Muscle layer of colon (tissue), 2 donors: ENCODE measurements at regions not wholly inside any gene's neighbourhood (a gene's known extent, or its start where the extent isn't known, plus 50 kb on each side); places are given as distances from the start of the nearest gene placed in this dataset.

Source experiments
- H3K27ac ChIP-seq: one replicate; pipeline ENCODE4 v1.7.0; 2013; ENCODE audit warnings: low read depth, mild to moderate bottlenecking, low read length, moderate library complexity
- H3K27me3 ChIP-seq, 2 donors: one replicate each; pipeline ENCODE4 v1.7.0; 2013; ENCODE audit warnings: low read length in 2 of 2, mild to moderate bottlenecking in 2 of 2; ENCODE audit not compliant: insufficient read depth in 2 of 2, control insufficient read depth in 1 of 2
- H3K36me3 ChIP-seq: one replicate; pipeline ENCODE4 v1.7.0; 2013; ENCODE audit warnings: mild to moderate bottlenecking, low read length; ENCODE audit not compliant: insufficient read depth
- H3K4me1 ChIP-seq: one replicate; pipeline ENCODE4 v1.7.0; 2013; ENCODE audit warnings: mild to moderate bottlenecking, low read length; ENCODE audit not compliant: insufficient read depth
- H3K4me3 ChIP-seq, 2 donors: one replicate each; pipeline ENCODE4 v1.7.0; 2013; ENCODE audit warnings: low read length in 2 of 2, low read depth in 1 of 2, mild to moderate bottlenecking in 1 of 2, moderate library complexity in 1 of 2
- H3K9ac ChIP-seq: one replicate; pipeline ENCODE4 v1.7.0; 2013; ENCODE audit warnings: low read length
- H3K9me3 ChIP-seq: one replicate; pipeline ENCODE4 v1.7.0; 2013; ENCODE audit warnings: mild to moderate bottlenecking, low read length
- donor health status: abdominal sarcoma.
- donor health status: Adenocarcinoma of cecum.

- no peaks in the 10 kb centered on the region for H3K9me3 ChIP-seq
- no peak overlapping the region for H3K27ac ChIP-seq
- no peaks in the 10 kb centered on the region for H3K36me3 ChIP-seq
- H3K4me3 ChIP-seq, result no peak overlapping the region
- H3K4me1 ChIP-seq, result no peaks in the 10 kb centered on the region
- no peak overlapping the region for H3K9ac ChIP-seq
- H3K27me3 ChIP-seq, result no peaks in the 10 kb centered on the region
These were observed 150.1 kb downstream of the SOX11 start for GRCh38 chr2:5842326-5842725.

- no peak overlapping the region for H3K4me3 ChIP-seq
- no peaks in the 10 kb centered on the region for H3K27me3 ChIP-seq
- no peak overlapping the region for H3K27ac ChIP-seq
- H3K4me1 ChIP-seq, result no peaks in the 10 kb centered on the region
- no peak overlapping the region for H3K9ac ChIP-seq
- no peaks in the 10 kb centered on the region for H3K36me3 ChIP-seq
- no peaks in the 10 kb centered on the region for H3K9me3 ChIP-seq
These were observed 153.7 kb downstream of the SOX11 start for GRCh38 chr2:5845798-5846330.

GRCh38 chr2:5846881-5847280 is 154.7 kb downstream of the SOX11 start:
- Histone ChIP-seq H3K36me3 (no peaks in the 10 kb centered on the region), H3K27me3 (no peaks in the 10 kb centered on the region), H3K9me3 (no peaks in the 10 kb centered on the region), H3K4me1 (no peaks in the 10 kb centered on the region), H3K9ac (no peak overlapping the region), H3K4me3 (no peak overlapping the region), H3K27ac (no peak overlapping the region)

- no peak overlapping the region for H3K4me3 ChIP-seq
- no peaks in the 10 kb centered on the region for H3K27me3 ChIP-seq
- H3K9ac ChIP-seq, result no peak overlapping the region
- no peak overlapping the region for H3K27ac ChIP-seq
- H3K36me3 ChIP-seq, result no peaks in the 10 kb centered on the region
- H3K9me3 ChIP-seq, result no peaks in the 10 kb centered on the region
- no peaks in the 10 kb centered on the region for H3K4me1 ChIP-seq
These were observed 157.4 kb downstream of the SOX11 start for GRCh38 chr2:5849562-5849961.

- Histone ChIP-seq H3K36me3 (no peaks in the 10 kb centered on the region), H3K27me3 (no peaks in the 10 kb centered on the region), H3K9ac (no peak overlapping the region), H3K9me3 (no peaks in the 10 kb centered on the region), H3K4me3 (no peak overlapping the region), H3K27ac (no peak overlapping the region), H3K4me1 (no peaks in the 10 kb centered on the region)
These were observed 159.2 kb downstream of the SOX11 start for GRCh38 chr2:5851410-5851809.

- H3K27ac ChIP-seq, result no peak overlapping the region
- no peak overlapping the region for H3K4me3 ChIP-seq
- no peak overlapping the region for H3K9ac ChIP-seq
- no peaks in the 10 kb centered on the region for H3K27me3 ChIP-seq
- no peaks in the 10 kb centered on the region for H3K36me3 ChIP-seq
- H3K9me3 ChIP-seq, result no peaks in the 10 kb centered on the region
- no peaks in the 10 kb centered on the region for H3K4me1 ChIP-seq
These were observed 162.6 kb downstream of the SOX11 start for GRCh38 chr2:5854797-5855196.

GRCh38 chr2:5867056-5867455 is 174.9 kb downstream of the SOX11 start:
- Histone ChIP-seq H3K27ac (no peak overlapping the region), H3K9ac (no peak overlapping the region), H3K36me3 (no peaks in the 10 kb centered on the region), H3K4me3 (no peak overlapping the region), H3K9me3 (no peaks in the 10 kb centered on the region), H3K27me3 (no peaks in the 10 kb centered on the region), H3K4me1 (no peaks in the 10 kb centered on the region)

GRCh38 chr2:5868931-5869330 is 176.7 kb downstream of the SOX11 start:
- no peaks in the 10 kb centered on the region for H3K4me1 ChIP-seq
- H3K4me3 ChIP-seq, result no peak overlapping the region
- H3K9ac ChIP-seq, result no peak overlapping the region
- no peaks in the 10 kb centered on the region for H3K9me3 ChIP-seq
- no peaks in the 10 kb centered on the region for H3K27me3 ChIP-seq
- no peaks in the 10 kb centered on the region for H3K36me3 ChIP-seq
- H3K27ac ChIP-seq, result no peak overlapping the region

GRCh38 chr2:5869936-5870335 is 177.8 kb downstream of the SOX11 start:
- no peak overlapping the region for H3K9ac ChIP-seq
- H3K4me1 ChIP-seq, result no peaks in the 10 kb centered on the region
- H3K27ac ChIP-seq, result no peak overlapping the region
- no peaks in the 10 kb centered on the region for H3K27me3 ChIP-seq
- no peak overlapping the region for H3K4me3 ChIP-seq
- no peaks in the 10 kb centered on the region for H3K36me3 ChIP-seq
- no peaks in the 10 kb centered on the region for H3K9me3 ChIP-seq

GRCh38 chr2:5877360-5877759 is 185.2 kb downstream of the SOX11 start:
- no peaks in the 10 kb centered on the region for H3K4me1 ChIP-seq
- no peak overlapping the region for H3K9ac ChIP-seq
- H3K9me3 ChIP-seq, result no peaks in the 10 kb centered on the region
- no peak overlapping the region for H3K4me3 ChIP-seq
- H3K27me3 ChIP-seq, result no peaks in the 10 kb centered on the region
- no peaks in the 10 kb centered on the region for H3K36me3 ChIP-seq
- H3K27ac ChIP-seq, result no peak overlapping the region

- Histone ChIP-seq H3K36me3 (no peaks in the 10 kb centered on the region), H3K9me3 (no peaks in the 10 kb centered on the region), H3K9ac (no peak overlapping the region), H3K27ac (no peak overlapping the region), H3K4me1 (peaks cover 3% of the 10 kb centered on the region), H3K4me3 (no peak overlapping the region), H3K27me3 (no peaks in the 10 kb centered on the region)
These were observed 193.4 kb downstream of the SOX11 start for GRCh38 chr2:5885451-5886173.

GRCh38 chr2:5886462-5886861 is 194.3 kb downstream of the SOX11 start:
- Histone ChIP-seq H3K27me3 (no peaks in the 10 kb centered on the region), H3K9ac (no peak overlapping the region), H3K9me3 (no peaks in the 10 kb centered on the region), H3K27ac (no peak overlapping the region), H3K4me1 (peaks cover 3% of the 10 kb centered on the region), H3K36me3 (no peaks in the 10 kb centered on the region), H3K4me3 (no peak overlapping the region)
